ENCODE measurements at regions not wholly inside any gene's neighbourhood (a gene's known extent, or its start where the extent isn't known, plus 50 kb on each side); places are given as distances from the start of the nearest gene placed in this dataset.

- no peak overlapping the region for H3K4me3 ChIP-seq (ENCODE audit: low read depth, low read length, poor library complexity, severe bottlenecking)
- no peaks in the 10 kb centered on the region for H4K20me1 ChIP-seq (ENCODE audit: insufficient read depth, low read length)
- no peak for TF ChIP-seq EZH2phosphoT487 (IDR thresholded peaks at IDR 0.05; ENCODE audit: borderline replicate concordance, low read depth, low read length)
- TF ChIP-seq, protein P1, sequence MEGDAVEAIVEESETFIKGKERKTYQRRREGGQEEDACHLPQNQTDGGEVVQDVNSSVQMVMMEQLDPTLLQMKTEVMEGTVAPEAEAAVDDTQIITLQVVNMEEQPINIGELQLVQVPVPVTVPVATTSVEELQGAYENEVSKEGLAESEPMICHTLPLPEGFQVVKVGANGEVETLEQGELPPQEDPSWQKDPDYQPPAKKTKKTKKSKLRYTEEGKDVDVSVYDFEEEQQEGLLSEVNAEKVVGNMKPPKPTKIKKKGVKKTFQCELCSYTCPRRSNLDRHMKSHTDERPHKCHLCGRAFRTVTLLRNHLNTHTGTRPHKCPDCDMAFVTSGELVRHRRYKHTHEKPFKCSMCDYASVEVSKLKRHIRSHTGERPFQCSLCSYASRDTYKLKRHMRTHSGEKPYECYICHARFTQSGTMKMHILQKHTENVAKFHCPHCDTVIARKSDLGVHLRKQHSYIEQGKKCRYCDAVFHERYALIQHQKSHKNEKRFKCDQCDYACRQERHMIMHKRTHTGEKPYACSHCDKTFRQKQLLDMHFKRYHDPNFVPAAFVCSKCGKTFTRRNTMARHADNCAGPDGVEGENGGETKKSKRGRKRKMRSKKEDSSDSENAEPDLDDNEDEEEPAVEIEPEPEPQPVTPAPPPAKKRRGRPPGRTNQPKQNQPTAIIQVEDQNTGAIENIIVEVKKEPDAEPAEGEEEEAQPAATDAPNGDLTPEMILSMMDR (conservative IDR thresholded peaks at IDR 0.05; ENCODE audit: low read length) = no peak
- no peak overlapping the region for H3K27ac ChIP-seq (ENCODE audit: low read depth, low read length, poor library complexity, severe bottlenecking)
- H2AFZ ChIP-seq (ENCODE audit: low read length) = no peak overlapping the region
- no peaks in the 10 kb centered on the region for H3K4me1 ChIP-seq (ENCODE audit: insufficient read depth, low read length, poor library complexity, severe bottlenecking)
- intact Hi-C loops (cut with micrococcal nuclease; ENCODE audit: unreplicated experiment) = no loop called here
- no peak overlapping the region for H3K4me2 ChIP-seq (ENCODE audit: low read length)
- no peak for DNase-seq (ENCODE audit: low spot score)
- no peaks in the 10 kb centered on the region for H3K79me2 ChIP-seq (ENCODE audit: insufficient read depth, low read depth, low read length)
- POLR2A ChIA-PET = interaction anchor here (0.6 kb wide), 1 partner anchor 854 kb away, joined by 3 read pairs; no protein-coding TSS in a partner anchor
- no peaks in the 10 kb centered on the region for H3K9me2 ChIP-seq (ENCODE audit: insufficient read depth, low read length)
- no TSS peak for BruUV-seq (replicated peaks)
- no peaks in the 10 kb centered on the region for H3K9me3 ChIP-seq (ENCODE audit: low read length)
- no peaks in the 10 kb centered on the region for H3K36me3 ChIP-seq (ENCODE audit: insufficient read depth, low read length)
- CTCF ChIA-PET (ENCODE audit: unreplicated experiment) = no interaction called here
These were observed 103.9 kb upstream of the JAG1 start for GRCh38 chr20:10777710-10778109.

DNA sequence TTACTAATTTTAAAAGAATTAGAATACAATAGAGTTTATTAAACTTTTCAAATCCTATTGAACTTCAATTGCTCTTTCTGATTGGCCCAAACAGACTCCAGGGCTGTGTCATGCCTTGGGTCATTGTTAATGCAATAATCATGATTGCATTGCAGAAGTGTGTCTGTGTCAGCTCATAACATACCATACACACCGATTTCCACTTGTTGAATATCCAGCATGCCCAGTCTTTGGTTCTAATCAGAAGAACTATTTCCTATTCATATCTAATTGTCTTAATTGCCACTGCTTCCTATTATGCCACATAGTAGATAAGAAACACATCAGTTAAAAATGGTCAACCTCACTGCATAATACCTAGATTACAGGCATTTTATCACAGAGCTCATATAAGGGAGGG, 106.1 kb upstream of the JAG1 start:
- no peak overlapping the region for H3K27ac ChIP-seq (ENCODE audit: low read depth, low read length, poor library complexity, severe bottlenecking)
- no peaks in the 10 kb centered on the region for H3K4me1 ChIP-seq (ENCODE audit: insufficient read depth, low read length, poor library complexity, severe bottlenecking)
- CTCF ChIA-PET (ENCODE audit: unreplicated experiment) = no interaction called here
- no peaks in the 10 kb centered on the region for H3K9me2 ChIP-seq (ENCODE audit: insufficient read depth, low read length)
- H3K4me2 ChIP-seq (ENCODE audit: low read length) = no peak overlapping the region
- no peaks in the 10 kb centered on the region for H3K79me2 ChIP-seq (ENCODE audit: insufficient read depth, low read depth, low read length)
- no peak overlapping the region for H3K4me3 ChIP-seq (ENCODE audit: low read depth, low read length, poor library complexity, severe bottlenecking)
- no peak for TF ChIP-seq EZH2phosphoT487 (IDR thresholded peaks at IDR 0.05; ENCODE audit: borderline replicate concordance, low read depth, low read length)
- TF ChIP-seq, protein P1 (conservative IDR thresholded peaks at IDR 0.05; ENCODE audit: low read length) = no peak
- no peaks in the 10 kb centered on the region for H3K9me3 ChIP-seq (ENCODE audit: low read length)
- DNase-seq (ENCODE audit: low spot score) = no peak
- BruUV-seq (replicated peaks) = no TSS peak
- POLR2A ChIA-PET = no interaction called here
- no peaks in the 10 kb centered on the region for H3K36me3 ChIP-seq (ENCODE audit: insufficient read depth, low read length)
- no peak overlapping the region for H2AFZ ChIP-seq (ENCODE audit: low read length)
- intact Hi-C loops (cut with micrococcal nuclease; ENCODE audit: unreplicated experiment) = no loop called here
- H4K20me1 ChIP-seq (ENCODE audit: insufficient read depth, low read length) = no peaks in the 10 kb centered on the region

DNA sequence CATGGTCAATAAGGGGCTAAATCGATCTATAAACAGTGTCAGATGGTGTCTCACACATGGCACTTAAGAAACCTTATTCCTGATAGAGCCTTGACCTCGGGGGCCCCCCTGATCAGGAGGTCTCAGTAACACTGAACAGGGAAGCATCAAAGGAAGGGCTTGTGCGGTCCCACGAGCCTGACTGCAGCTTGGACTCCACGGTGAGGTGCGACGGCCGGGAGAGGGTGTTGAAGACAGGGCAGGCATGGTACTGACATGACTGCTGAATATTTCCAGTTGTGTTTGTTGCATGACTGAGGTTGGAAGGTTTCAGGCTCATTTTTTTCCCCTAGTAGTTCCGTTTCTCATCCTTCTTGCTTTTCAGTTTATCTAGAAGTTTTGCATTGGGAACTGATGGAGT, 107.1 kb upstream of the JAG1 start:
- DNase-seq (ENCODE audit: low spot score) = no peak
- BruUV-seq (replicated peaks) = no TSS peak
- H3K9me3 ChIP-seq (ENCODE audit: low read length) = no peaks in the 10 kb centered on the region
- ChIA-PET CTCF (ENCODE audit: unreplicated experiment) (no interaction called here), POLR2A (no interaction called here)
- no peaks in the 10 kb centered on the region for H3K79me2 ChIP-seq (ENCODE audit: insufficient read depth, low read depth, low read length)
- intact Hi-C loops (cut with micrococcal nuclease; ENCODE audit: unreplicated experiment) = no loop called here
- H2AFZ ChIP-seq (ENCODE audit: low read length) = no peak overlapping the region
- no peaks in the 10 kb centered on the region for H3K36me3 ChIP-seq (ENCODE audit: insufficient read depth, low read length)
- H3K4me1 ChIP-seq (ENCODE audit: insufficient read depth, low read length, poor library complexity, severe bottlenecking) = no peaks in the 10 kb centered on the region
- no peaks in the 10 kb centered on the region for H4K20me1 ChIP-seq (ENCODE audit: insufficient read depth, low read length)
- H3K4me3 ChIP-seq (ENCODE audit: low read depth, low read length, poor library complexity, severe bottlenecking) = no peak overlapping the region
- TF ChIP-seq, protein P1 (conservative IDR thresholded peaks at IDR 0.05; ENCODE audit: low read length) = no peak
- TF ChIP-seq EZH2phosphoT487 (IDR thresholded peaks at IDR 0.05; ENCODE audit: borderline replicate concordance, low read depth, low read length) = no peak
- no peaks in the 10 kb centered on the region for H3K9me2 ChIP-seq (ENCODE audit: insufficient read depth, low read length)
- no peak overlapping the region for H3K27ac ChIP-seq (ENCODE audit: low read depth, low read length, poor library complexity, severe bottlenecking)
- no peak overlapping the region for H3K4me2 ChIP-seq (ENCODE audit: low read length)
